Naive thymus-derived CD4-positive, alpha-beta T cell (primary cell): ENCODE measurements at regions not wholly inside any gene's neighbourhood (a gene's known extent, or its start where the extent isn't known, plus 50 kb on each side); places are given as distances from the start of the nearest gene placed in this dataset.

ENCODE experiments used
- ATAC-seq: fragments of 150-1000 bp; cut with Tn5 transposase; 2 replicates; pipeline ENCODE4 v1.10.0; 2021; ENCODE audit warnings: mild to moderate bottlenecking, moderate library complexity
- CTCF ChIA-PET: fragments of 350-600 bp; sonication (Branson Sonifier 250); formaldehyde crosslinking; loops from one replicate; lab custom pipeline; 2021; ENCODE audit warnings: antibody characterized with exemption; lab: Charles Lee
- POLR2A ChIA-PET: fragments of 350-600 bp; sonication (Branson Sonifier 250); formaldehyde crosslinking; loops from one replicate; lab custom pipeline; 2021; ENCODE audit warnings: antibody characterized with exemption, inconsistent platforms; lab: Charles Lee
- DNase-seq, 9 donors: peaks; one replicate each; pipeline versions ENCODE4 v3.0.0 to v3.0.0-alpha.2; 2020 to 2022; ENCODE audit warnings: mixed read lengths in 1 of 9
- H3K27ac ChIP-seq: one replicate; pipeline ENCODE4 v1.7.0; 2013; ENCODE audit warnings: mild to moderate bottlenecking, low read depth, low read length, moderate library complexity
- H3K27me3 ChIP-seq, 2 donors: one replicate each; pipeline ENCODE4 v1.7.0; 2013; ENCODE audit warnings: low read length in 2 of 2, mild to moderate bottlenecking in 2 of 2, moderate library complexity in 2 of 2; ENCODE audit not compliant: control insufficient read depth in 2 of 2, insufficient read depth in 2 of 2
- H3K36me3 ChIP-seq, 3 experiments: 1 replicate in 2 of 3; 2 replicates in 1 of 3; pipeline ENCODE4 v1.7.0; 2013; ENCODE audit warnings: low read length in 3 of 3, mild to moderate bottlenecking in 3 of 3, moderate library complexity in 1 of 3; ENCODE audit not compliant: insufficient read depth in 3 of 3, control insufficient read depth in 2 of 3
- H3K4me1 ChIP-seq, 2 donors: one replicate each; pipeline ENCODE4 v1.7.0; 2013; ENCODE audit warnings: low read length in 2 of 2, mild to moderate bottlenecking in 2 of 2, moderate library complexity in 1 of 2; ENCODE audit not compliant: control insufficient read depth in 2 of 2, insufficient read depth in 2 of 2
- H3K4me3 ChIP-seq: 2 replicates; pipeline ENCODE4 v1.7.0; 2013; ENCODE audit warnings: mild to moderate bottlenecking, low read length
- H3K9me3 ChIP-seq, 3 experiments: 1 replicate in 2 of 3; 2 replicates in 1 of 3; pipeline ENCODE4 v1.7.0; 2013; ENCODE audit warnings: low read length in 3 of 3; ENCODE audit not compliant: control insufficient read depth in 2 of 3
- H3K27ac Mint-ChIP-seq, 9 donors: one replicate each; pipeline ENCODE4 v1.8.0; 2020 to 2022; ENCODE audit warnings: mixed read lengths in 9 of 9, mild to moderate bottlenecking in 8 of 9, moderate library complexity in 5 of 9, inconsistent platforms in 2 of 9
- H3K27me3 Mint-ChIP-seq, 5 donors: one replicate each; pipeline ENCODE4 v1.8.0; 2021 to 2022; ENCODE audit warnings: mixed read lengths in 5 of 5, mild to moderate bottlenecking in 1 of 5
- H3K36me3 Mint-ChIP-seq, 5 donors: one replicate each; pipeline ENCODE4 v1.8.0; 2020 to 2022; ENCODE audit warnings: mixed read lengths in 5 of 5, mild to moderate bottlenecking in 3 of 5, inconsistent platforms in 1 of 5
- H3K4me1 Mint-ChIP-seq, 7 donors: one replicate each; pipeline ENCODE4 v1.8.0; 2020 to 2022; ENCODE audit warnings: mixed read lengths in 7 of 7, mild to moderate bottlenecking in 3 of 7, inconsistent platforms in 1 of 7
- H3K4me3 Mint-ChIP-seq, 10 donors: one replicate each; pipeline ENCODE4 v1.8.0; 2020 to 2022; ENCODE audit warnings: mild to moderate bottlenecking in 10 of 10, mixed read lengths in 10 of 10, moderate library complexity in 6 of 10, inconsistent platforms in 2 of 10
- H3K9me3 Mint-ChIP-seq, 11 donors: one replicate each; pipeline ENCODE4 v1.8.0; 2020 to 2022; ENCODE audit warnings: mixed read lengths in 11 of 11, mild to moderate bottlenecking in 4 of 11, inconsistent platforms in 1 of 11, moderate library complexity in 1 of 11
- intact Hi-C, 2 donors: fragments of 100-400 bp; cut with micrococcal nuclease; formaldehyde crosslinking; loops; one replicate each; pipeline ENCODE4 v1.15.1; 2023

- Histone ChIP-seq H3K27me3 (no peaks in the 10 kb centered on the region), H3K27ac (no peak overlapping the region), H3K4me3 (no peak overlapping the region), H3K36me3 (no peaks in the 10 kb centered on the region), H3K4me1 (no peaks in the 10 kb centered on the region), H3K9me3 (peaks cover 0 to 6% (median 0%) of the 10 kb centered on the region in 3 experiments)
- POLR2A ChIA-PET: no interaction called here
- H3K9me3 Mint-ChIP-seq: peaks cover 0 to 23% (median 9%) of the 10 kb centered on the region in 11 donors
- no peaks in the 10 kb centered on the region for H3K36me3 Mint-ChIP-seq
- H3K4me3 Mint-ChIP-seq: no peak overlapping the region
- intact Hi-C loops: no loop called here
- no peak overlapping the region for H3K27ac Mint-ChIP-seq
- DNase-seq (no peak), ATAC-seq (no peak)
- no peaks in the 10 kb centered on the region for H3K27me3 Mint-ChIP-seq
- no peaks in the 10 kb centered on the region for H3K4me1 Mint-ChIP-seq
- CTCF ChIA-PET: no interaction called here
Observed at GRCh38 chr2:79275863-79276262, 116.3 kb upstream of the REG3A start.

GRCh38 chr2:79275197-79275596 is 115.6 kb upstream of the REG3A start:
- Histone ChIP-seq H3K27me3 (no peaks in the 10 kb centered on the region), H3K4me3 (no peak overlapping the region), H3K36me3 (no peaks in the 10 kb centered on the region), H3K9me3 (peaks cover 0 to 6% (median 0%) of the 10 kb centered on the region in 3 experiments), H3K27ac (no peak overlapping the region), H3K4me1 (no peaks in the 10 kb centered on the region)
- POLR2A ChIA-PET: interaction anchor here (0.6 kb wide), 1 partner anchor 49 kb away, joined by 3 read pairs; no protein-coding TSS in a partner anchor
- H3K36me3 Mint-ChIP-seq: no peaks in the 10 kb centered on the region
- H3K4me1 Mint-ChIP-seq: no peaks in the 10 kb centered on the region
- ATAC-seq (no peak), DNase-seq (no peak)
- H3K9me3 Mint-ChIP-seq: peaks cover 0 to 27% (median 9%) of the 10 kb centered on the region in 11 donors
- H3K27ac Mint-ChIP-seq: no peak overlapping the region
- H3K4me3 Mint-ChIP-seq: no peak overlapping the region
- CTCF ChIA-PET: no interaction called here
- H3K27me3 Mint-ChIP-seq: no peaks in the 10 kb centered on the region
- intact Hi-C loops: no loop called here

DNA sequence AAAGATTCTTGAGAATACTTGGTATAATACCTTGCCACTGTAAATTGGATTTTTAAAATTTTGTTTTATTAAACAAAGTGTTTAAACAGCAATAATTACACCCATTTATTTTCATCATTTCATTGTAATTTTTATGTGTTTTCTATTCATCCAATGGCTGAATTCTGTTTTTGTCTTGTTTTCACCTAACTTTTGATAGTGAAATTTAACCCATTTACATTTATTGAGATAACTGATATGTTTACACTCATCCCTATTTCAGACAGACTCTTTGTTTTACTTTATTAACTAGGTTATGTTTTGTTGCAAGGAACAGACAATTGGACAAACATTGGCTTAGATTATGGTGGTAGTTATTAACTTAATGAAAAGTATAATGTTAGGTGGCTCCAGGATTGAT is 113.1 kb upstream of the REG3A start:
- Mint-ChIP-seq H3K4me1 (no peaks in the 10 kb centered on the region), H3K27ac (no peak overlapping the region), H3K4me3 (no peak overlapping the region), H3K36me3 (no peaks in the 10 kb centered on the region), H3K9me3 (peaks cover 0 to 28% (median 7%) of the 10 kb centered on the region in 11 donors), H3K27me3 (no peaks in the 10 kb centered on the region)
- H3K27ac ChIP-seq: no peak overlapping the region
- ChIA-PET CTCF (no interaction called here), POLR2A (no interaction called here)
- intact Hi-C loops: no loop called here
- H3K36me3 ChIP-seq: no peaks in the 10 kb centered on the region
- peaks cover 0 to 1% (median 0%) of the 10 kb centered on the region in 3 experiments for H3K9me3 ChIP-seq
- no peak for DNase-seq
- ATAC-seq: no peak
- no peaks in the 10 kb centered on the region for H3K27me3 ChIP-seq
- no peak overlapping the region for H3K4me3 ChIP-seq
- no peaks in the 10 kb centered on the region for H3K4me1 ChIP-seq

GRCh38 chr2:79271456-79271855 is 111.9 kb upstream of the REG3A start:
- H3K36me3 Mint-ChIP-seq: no peaks in the 10 kb centered on the region
- intact Hi-C loops: no loop called here

GRCh38 chr2:79260848-79261247 is 101.3 kb upstream of the REG3A start:
- peaks cover 0 to 13% (median 2%) of the 10 kb centered on the region in 11 donors for H3K9me3 Mint-ChIP-seq
- no peaks in the 10 kb centered on the region for H3K36me3 Mint-ChIP-seq
- Histone ChIP-seq H3K9me3 (no peaks in the 10 kb centered on the region), H3K27ac (no peak overlapping the region), H3K4me3 (no peak overlapping the region), H3K4me1 (no peaks in the 10 kb centered on the region), H3K27me3 (no peaks in the 10 kb centered on the region), H3K36me3 (no peaks in the 10 kb centered on the region)
- POLR2A ChIA-PET: no interaction called here
- H3K4me1 Mint-ChIP-seq: no peaks in the 10 kb centered on the region
- H3K4me3 Mint-ChIP-seq: no peak overlapping the region
- H3K27ac Mint-ChIP-seq: no peak overlapping the region
- DNase-seq (no peak), ATAC-seq (no peak)
- intact Hi-C loops: no loop called here
- CTCF ChIA-PET: no interaction called here
- no peaks in the 10 kb centered on the region for H3K27me3 Mint-ChIP-seq

More at GRCh38 chr2:79271456-79271855, 111.9 kb upstream of the REG3A start:
- H3K36me3 ChIP-seq: no peaks in the 10 kb centered on the region
- ATAC-seq: no peak
- no peak overlapping the region for H3K4me3 Mint-ChIP-seq
- no peaks in the 10 kb centered on the region for H3K4me1 ChIP-seq
- H3K27ac Mint-ChIP-seq: no peak overlapping the region
- no peaks in the 10 kb centered on the region for H3K4me1 Mint-ChIP-seq
- no peaks in the 10 kb centered on the region for H3K27me3 Mint-ChIP-seq
- no peaks in the 10 kb centered on the region for H3K27me3 ChIP-seq
- ChIA-PET CTCF (no interaction called here), POLR2A (no interaction called here)
- H3K4me3 ChIP-seq: no peak overlapping the region
- H3K9me3 ChIP-seq: no peaks in the 10 kb centered on the region
- no peak for DNase-seq
- H3K9me3 Mint-ChIP-seq: peaks cover 0 to 24% (median 7%) of the 10 kb centered on the region in 11 donors
- no peak overlapping the region for H3K27ac ChIP-seq

DNA sequence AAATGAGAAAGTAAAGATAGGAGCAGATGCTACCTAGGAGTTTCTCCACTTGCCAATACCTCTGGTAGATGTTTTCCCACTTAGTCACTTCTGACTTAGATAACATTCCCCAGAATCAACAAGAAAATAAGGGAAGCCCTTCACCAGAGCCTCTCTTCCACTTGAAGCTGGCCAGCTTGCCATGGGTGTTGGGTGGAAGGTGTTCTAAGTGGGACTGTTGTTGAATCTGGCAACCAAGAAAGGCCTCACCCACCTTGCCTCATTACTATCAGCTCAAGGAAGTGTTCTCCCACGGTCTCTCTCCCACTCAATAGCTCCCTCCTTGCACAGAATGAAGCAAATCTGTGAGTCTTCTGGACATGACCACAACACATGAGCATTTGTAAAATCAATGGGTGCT is 100.4 kb upstream of the REG3A start:
- CTCF ChIA-PET: no interaction called here
- POLR2A ChIA-PET: no interaction called here
- Mint-ChIP-seq H3K9me3 (peaks cover 0 to 13% (median 2%) of the 10 kb centered on the region in 11 donors), H3K4me3 (no peak overlapping the region), H3K27ac (no peak overlapping the region), H3K36me3 (no peaks in the 10 kb centered on the region), H3K27me3 (no peaks in the 10 kb centered on the region), H3K4me1 (no peaks in the 10 kb centered on the region)
- no peak overlapping the region for H3K27ac ChIP-seq
- DNase-seq (no peak), ATAC-seq (no peak)
- H3K36me3 ChIP-seq: no peaks in the 10 kb centered on the region
- intact Hi-C loops: no loop called here
- H3K4me3 ChIP-seq: no peak overlapping the region
- H3K4me1 ChIP-seq: no peaks in the 10 kb centered on the region
- H3K27me3 ChIP-seq: no peaks in the 10 kb centered on the region
- no peaks in the 10 kb centered on the region for H3K9me3 ChIP-seq

- Histone ChIP-seq H3K4me3 (no peak overlapping the region), H3K36me3 (no peaks in the 10 kb centered on the region), H3K4me1 (no peaks in the 10 kb centered on the region), H3K9me3 (no peaks in the 10 kb centered on the region), H3K27ac (no peak overlapping the region), H3K27me3 (no peaks in the 10 kb centered on the region)
- CTCF ChIA-PET: no interaction called here
- DNase-seq: no peak
- Mint-ChIP-seq H3K27me3 (no peaks in the 10 kb centered on the region), H3K4me3 (no peak overlapping the region), H3K9me3 (peaks cover 0 to 13% (median 2%) of the 10 kb centered on the region in 11 donors), H3K4me1 (no peaks in the 10 kb centered on the region), H3K27ac (no peak overlapping the region), H3K36me3 (no peaks in the 10 kb centered on the region)
- POLR2A ChIA-PET: no interaction called here
- ATAC-seq: no peak
- intact Hi-C loops: no loop called here
Observed at GRCh38 chr2:79259296-79259695, 99.7 kb upstream of the REG3A start.
